Fibroblast of mammary gland (primary cell): ENCODE measurements at regions not wholly inside any gene's neighbourhood (a gene's known extent, or its start where the extent isn't known, plus 50 kb on each side); places are given as distances from the start of the nearest gene placed in this dataset.
"Not testable (repeated sequence)": the region's sequence is repeated elsewhere in the genome, so short reads cannot be mapped to it uniquely, and the experiment has no call there.

Experiments used
- DNase-seq: peaks from one replicate; pipeline ENCODE4 v3.0.0-alpha.2; 2010; ENCODE audit warnings: low read depth
- H3K4me3 ChIP-seq: 2 replicates; pipeline ENCODE4 v1.5.1; 2011; ENCODE audit warnings: low read depth, mild to moderate bottlenecking, low read length, moderate library complexity; ENCODE audit not compliant: control insufficient read depth
- TF ChIP-seq, protein P1 (sequence below): conservative IDR thresholded peaks from 2 replicates; pipeline ENCODE4 v1.5.1; 2011; ENCODE audit warnings: low read depth, low read length, inconsistent platforms; ENCODE audit not compliant: control insufficient read depth, insufficient read depth

DNA sequence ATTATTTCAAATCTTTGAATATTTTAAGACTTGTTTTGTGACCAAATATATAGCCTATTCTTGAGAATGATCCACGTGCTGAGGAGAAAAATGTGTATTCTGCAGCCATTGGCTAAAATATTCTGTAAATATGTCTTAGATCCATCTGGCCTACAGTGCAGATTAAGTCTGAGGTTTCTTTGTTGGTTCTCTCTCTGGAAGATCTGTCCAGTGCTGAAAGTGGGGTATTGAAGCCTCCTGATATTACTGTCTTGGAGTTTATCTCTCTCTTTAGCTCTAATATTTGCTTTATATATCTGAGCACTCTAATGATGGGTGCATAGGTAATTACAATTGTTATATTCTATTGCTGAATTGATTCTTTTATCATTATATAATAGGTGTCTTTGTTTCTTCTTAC is 617.4 kb upstream of the LRFN5 start:
- TF ChIP-seq, protein P1, sequence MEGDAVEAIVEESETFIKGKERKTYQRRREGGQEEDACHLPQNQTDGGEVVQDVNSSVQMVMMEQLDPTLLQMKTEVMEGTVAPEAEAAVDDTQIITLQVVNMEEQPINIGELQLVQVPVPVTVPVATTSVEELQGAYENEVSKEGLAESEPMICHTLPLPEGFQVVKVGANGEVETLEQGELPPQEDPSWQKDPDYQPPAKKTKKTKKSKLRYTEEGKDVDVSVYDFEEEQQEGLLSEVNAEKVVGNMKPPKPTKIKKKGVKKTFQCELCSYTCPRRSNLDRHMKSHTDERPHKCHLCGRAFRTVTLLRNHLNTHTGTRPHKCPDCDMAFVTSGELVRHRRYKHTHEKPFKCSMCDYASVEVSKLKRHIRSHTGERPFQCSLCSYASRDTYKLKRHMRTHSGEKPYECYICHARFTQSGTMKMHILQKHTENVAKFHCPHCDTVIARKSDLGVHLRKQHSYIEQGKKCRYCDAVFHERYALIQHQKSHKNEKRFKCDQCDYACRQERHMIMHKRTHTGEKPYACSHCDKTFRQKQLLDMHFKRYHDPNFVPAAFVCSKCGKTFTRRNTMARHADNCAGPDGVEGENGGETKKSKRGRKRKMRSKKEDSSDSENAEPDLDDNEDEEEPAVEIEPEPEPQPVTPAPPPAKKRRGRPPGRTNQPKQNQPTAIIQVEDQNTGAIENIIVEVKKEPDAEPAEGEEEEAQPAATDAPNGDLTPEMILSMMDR: no peak
- DNase-seq: no peak
- no peak overlapping the region for H3K4me3 ChIP-seq

DNA sequence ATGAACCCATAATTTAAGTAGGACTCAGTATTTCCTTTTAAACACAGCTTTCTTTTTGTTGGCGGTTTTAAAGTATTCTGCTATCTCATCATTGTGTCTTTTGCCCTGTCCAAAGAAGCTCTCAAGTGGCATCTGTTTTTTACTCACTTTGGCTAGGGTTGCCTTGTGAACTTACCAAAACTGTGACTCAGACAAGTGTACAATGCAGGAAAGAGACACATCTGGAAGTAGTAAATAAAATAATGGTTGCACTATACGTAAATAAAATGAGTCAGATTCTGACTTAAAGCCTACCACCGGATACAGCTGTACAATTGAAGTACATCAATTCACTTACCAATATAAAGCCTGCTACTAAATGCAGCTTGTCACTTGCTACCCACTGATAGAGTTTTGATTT is 619.2 kb upstream of the LRFN5 start:
- TF ChIP-seq, protein P1: no peak

DNA sequence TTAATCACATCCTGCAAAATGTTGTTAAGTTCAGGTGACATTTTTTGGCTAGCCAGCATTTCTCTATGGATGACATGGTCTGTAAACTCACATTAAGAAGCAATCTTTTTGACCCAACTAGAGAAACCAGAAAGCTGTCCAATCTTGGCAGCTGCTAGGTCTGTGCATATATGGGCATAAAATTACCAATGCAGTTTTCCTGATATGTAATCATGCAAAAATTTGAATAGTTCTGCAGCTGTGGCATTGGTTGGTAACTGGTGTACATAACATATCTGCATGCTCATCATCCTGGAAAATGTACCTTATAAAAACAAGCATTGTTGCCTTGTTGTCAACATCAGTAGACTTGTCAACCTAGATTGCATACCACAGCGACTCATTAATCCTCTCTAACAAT is 620.0 kb upstream of the LRFN5 start:
- no peak overlapping the region for H3K4me3 ChIP-seq
- no peak for DNase-seq
- TF ChIP-seq, protein P1: no peak

More for the DNA sequence above, 619.2 kb upstream of the LRFN5 start:
- peak; percentile 12 for DNase-seq
- H3K4me3 ChIP-seq: no peak overlapping the region

DNA sequence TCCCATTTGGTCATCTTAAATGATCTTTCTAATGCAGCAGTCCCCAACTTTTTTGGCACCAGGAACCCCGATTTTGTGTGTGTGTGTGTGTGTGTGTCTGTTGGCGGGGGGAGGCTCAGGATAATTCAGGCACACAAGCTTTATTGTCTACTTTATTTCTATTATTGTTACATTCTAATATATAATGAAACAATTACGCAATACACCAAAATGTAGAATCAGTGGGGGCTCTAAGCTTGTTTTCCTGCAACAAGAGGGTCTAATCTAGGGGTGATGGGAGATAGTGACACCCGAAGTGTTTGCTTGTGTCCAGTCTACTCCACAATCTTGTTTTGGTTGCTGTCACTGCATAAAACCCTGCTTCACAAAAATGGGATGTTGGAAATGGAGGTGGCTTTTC is 621.1 kb upstream of the LRFN5 start:
- TF ChIP-seq, protein P1: no peak
- no peak overlapping the region for H3K4me3 ChIP-seq
- DNase-seq: no peak

DNA sequence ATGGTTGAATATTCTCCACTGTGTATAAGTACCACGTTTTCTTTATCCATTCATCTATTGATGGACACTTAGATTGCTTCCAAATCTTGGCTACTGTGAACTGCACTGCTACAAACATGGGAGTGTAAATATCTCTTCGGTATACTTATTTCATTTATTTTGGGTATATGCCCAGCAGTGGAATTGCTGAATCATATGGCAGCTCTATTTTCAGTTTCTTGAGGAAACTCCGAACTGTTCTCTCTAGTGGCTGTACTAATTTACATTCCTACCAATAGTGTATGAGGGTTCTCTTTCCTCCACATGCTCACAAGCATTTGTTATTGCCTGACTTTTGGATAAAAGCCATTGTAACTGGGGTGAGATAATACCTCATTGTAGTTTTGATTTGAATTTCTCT is 623.1 kb upstream of the LRFN5 start:
- TF ChIP-seq, protein P1: no peak
- H3K4me3 ChIP-seq: no peak overlapping the region
- peak; percentile 3 for DNase-seq

DNA sequence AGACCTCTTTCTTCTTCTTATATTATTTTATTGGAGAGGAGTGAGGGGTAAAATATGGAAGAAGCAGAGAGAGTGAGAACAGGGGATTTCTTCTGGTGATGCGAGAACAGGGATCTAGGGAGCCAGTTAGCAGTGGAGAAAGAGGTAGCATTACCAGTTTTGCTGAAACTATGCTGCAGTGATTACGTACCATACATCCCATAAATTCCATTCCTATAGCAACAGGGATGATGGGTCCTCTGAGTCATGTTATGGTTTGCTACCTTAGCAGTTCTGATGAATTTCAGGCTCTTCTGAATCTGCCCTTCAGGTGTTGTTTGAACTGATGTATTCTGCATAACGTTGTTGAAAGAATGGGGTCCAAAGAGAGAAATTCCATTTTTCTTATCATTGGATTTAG is 625.4 kb upstream of the LRFN5 start:
- no peak for DNase-seq
- no peak overlapping the region for H3K4me3 ChIP-seq
- TF ChIP-seq, protein P1: no peak

DNA sequence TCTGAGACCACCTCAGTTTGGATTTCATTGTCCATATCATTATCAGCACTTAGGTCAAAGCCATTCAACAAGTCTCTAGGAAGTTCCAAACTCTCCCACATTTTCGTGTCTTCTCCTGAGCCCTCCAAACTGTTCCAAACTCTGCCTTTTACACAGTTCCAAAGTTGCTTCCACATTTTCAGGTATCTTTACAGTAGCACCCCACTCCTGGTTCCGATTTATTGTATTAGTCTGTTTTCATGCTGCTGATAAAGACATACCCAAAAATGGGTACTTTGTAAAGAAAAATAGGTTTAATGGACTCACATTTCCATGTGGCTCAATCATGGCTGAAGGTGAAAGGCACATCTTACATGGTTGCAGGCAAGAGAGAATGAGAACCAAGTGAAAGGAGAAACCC is 646.4 kb upstream of the LRFN5 start:
- not testable (repeated sequence) for H3K4me3 ChIP-seq, DNase-seq
